HEK293T (cell line): ENCODE measurements at regions not wholly inside any gene's neighbourhood (a gene's known extent, or its start where the extent isn't known, plus 50 kb on each side); places are given as distances from the start of the nearest gene placed in this dataset.

Source experiments
- CTCF ChIA-PET: fragments of 350-600 bp; formaldehyde crosslinking; extraction: SDS; loops from one replicate; lab custom pipeline; 2021; ENCODE audit warnings: antibody characterized with exemption, inconsistent platforms; lab: Yijun Ruan, JAX
- POLR2A ChIA-PET: fragments of 350-600 bp; formaldehyde crosslinking; extraction: SDS; loops from one replicate; lab custom pipeline; 2020; ENCODE audit warnings: antibody characterized with exemption, inconsistent platforms; lab: Yijun Ruan, JAX
- DNase-seq: peaks from one replicate; pipeline ENCODE4 v3.0.0; 2012; ENCODE audit warnings: mixed read lengths; ENCODE audit errors: extremely low spot score
- ARNT ChIP-seq: fragments of 450-650 bp; IDR thresholded peaks from 2 replicates; pipeline ENCODE4 v1.6.1; 2017; ENCODE audit warnings: mild to moderate bottlenecking
- BHLHE40 ChIP-seq: fragments of 450-650 bp; IDR thresholded peaks from 2 replicates; pipeline ENCODE4 v1.6.1; 2016; ENCODE audit warnings: mild to moderate bottlenecking, moderate library complexity, borderline replicate concordance
- CTBP1 ChIP-seq: fragments of 450-650 bp; IDR thresholded peaks from 2 replicates; pipeline ENCODE4 v1.6.1; 2016; ENCODE audit warnings: borderline replicate concordance
- ELF4 ChIP-seq: fragments of 450-650 bp; IDR thresholded peaks from 2 replicates; pipeline ENCODE4 v1.6.1; 2017; ENCODE audit warnings: antibody characterized with exemption
- FOXA1 ChIP-seq: fragments of 450-650 bp; IDR thresholded peaks from 2 replicates; pipeline ENCODE4 v1.6.1; 2016; ENCODE audit warnings: mild to moderate bottlenecking
- FOXK2 ChIP-seq: fragments of 450-650 bp; IDR thresholded peaks from 2 replicates; pipeline ENCODE4 v1.6.1; 2016; ENCODE audit warnings: mild to moderate bottlenecking
- FOXM1 ChIP-seq: fragments of 450-650 bp; IDR thresholded peaks from 2 replicates; pipeline ENCODE4 v1.6.1; 2017; ENCODE audit warnings: mild to moderate bottlenecking, borderline replicate concordance
- HDGF ChIP-seq: fragments of 450-650 bp; IDR thresholded peaks from 2 replicates; pipeline ENCODE4 v1.6.1; 2017; ENCODE audit warnings: antibody characterized with exemption, borderline replicate concordance
- L3MBTL2 ChIP-seq: fragments of 450-650 bp; conservative IDR thresholded peaks from 2 replicates; pipeline ENCODE4 v1.6.1; 2016; ENCODE audit warnings: mild to moderate bottlenecking
- LEF1 ChIP-seq: fragments of 450-650 bp; IDR thresholded peaks from 2 replicates; pipeline ENCODE4 v1.6.1; 2017; ENCODE audit warnings: mild to moderate bottlenecking, borderline replicate concordance
- NFRKB ChIP-seq: fragments of 450-650 bp; IDR thresholded peaks from 2 replicates; pipeline ENCODE4 v1.6.1; 2016; ENCODE audit warnings: mild to moderate bottlenecking, moderate library complexity
- PKNOX1 ChIP-seq: fragments of 450-650 bp; IDR thresholded peaks from 2 replicates; pipeline ENCODE4 v1.6.1; 2016
- SP1 ChIP-seq: fragments of 450-650 bp; IDR thresholded peaks from 2 replicates; pipeline ENCODE4 v1.6.1; 2017
- SUZ12 ChIP-seq: fragments of 450-650 bp; IDR thresholded peaks from 2 replicates; pipeline ENCODE4 v1.6.1; 2016; ENCODE audit warnings: mild to moderate bottlenecking
- TARDBP ChIP-seq: fragments of 450-650 bp; IDR thresholded peaks from 2 replicates; pipeline ENCODE4 v1.6.1; 2016
- ZNF384 ChIP-seq: fragments of 450-650 bp; IDR thresholded peaks from 2 replicates; pipeline ENCODE4 v1.6.1; 2016

- TF ChIP-seq HDGF (no peak), L3MBTL2 (no peak)
- DNase-seq = no peak
- POLR2A ChIA-PET = no interaction called here
- CTCF ChIA-PET = no interaction called here
Measured at GRCh38 chr7:109021390-109021789, 451.7 kb downstream of the DNAJB9 start.

- ChIA-PET CTCF (no interaction called here), POLR2A (no interaction called here)
- DNase-seq = no peak
- TF ChIP-seq CTBP1 (no peak), FOXK2 (no peak), SP1 (no peak), LEF1 (no peak)
Measured at GRCh38 chr7:109029866-109030265, 460.2 kb downstream of the DNAJB9 start.

- DNase-seq = no peak
- ChIA-PET POLR2A (no interaction called here), CTCF (no interaction called here)
- TF ChIP-seq ELF4 (no peak), CTBP1 (no peak), FOXM1 (no peak), ARNT (no peak), PKNOX1 (no peak), FOXK2 (no peak), HDGF (no peak), SUZ12 (no peak), FOXA1 (no peak), NFRKB (no peak), ZNF384 (no peak)
Measured at GRCh38 chr7:109044691-109045090, 475.0 kb downstream of the DNAJB9 start.

DNA sequence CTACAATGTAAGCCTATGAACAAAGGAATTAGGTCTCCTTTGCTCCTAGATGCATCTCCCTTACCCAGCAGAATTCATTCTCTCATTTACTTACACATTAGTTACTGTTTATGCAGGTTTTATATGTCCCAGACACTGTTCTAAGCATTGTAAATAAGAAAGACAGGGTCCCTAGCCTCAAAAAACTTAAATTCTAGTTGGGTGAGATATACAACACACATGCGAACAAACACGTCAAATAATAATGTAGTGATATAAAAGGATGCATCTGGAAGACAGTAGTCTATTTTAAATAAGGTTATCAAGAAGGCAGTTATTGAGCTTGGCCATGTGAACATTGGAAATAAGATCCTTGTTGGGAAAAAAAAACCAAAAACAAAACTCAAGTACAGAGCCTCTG, 479.7 kb downstream of the DNAJB9 start:
- CTCF ChIA-PET = no interaction called here

DNA sequence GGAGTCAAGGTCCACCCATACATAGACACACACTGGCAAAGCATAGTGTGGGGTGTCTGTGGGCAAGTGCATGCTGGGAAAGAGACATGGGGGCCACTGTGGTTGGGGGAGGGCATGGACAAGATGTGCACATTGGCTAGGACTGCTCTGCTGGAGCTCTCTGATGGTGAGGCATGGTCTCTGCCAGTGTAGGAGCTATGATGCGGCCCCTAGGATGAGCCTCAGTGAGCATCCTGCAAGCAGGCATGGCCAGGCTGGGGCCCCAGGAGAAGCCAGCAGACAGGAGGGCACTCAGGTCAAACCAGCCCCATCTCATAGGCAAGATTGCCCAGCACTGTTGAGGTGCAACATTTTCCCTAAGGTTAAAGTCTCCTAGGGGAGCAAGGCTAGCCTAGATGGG, 489.4 kb downstream of the DNAJB9 start:
- POLR2A ChIA-PET = no interaction called here

More for the DNA sequence above, 479.7 kb downstream of the DNAJB9 start:
- no peak for DNase-seq
- POLR2A ChIA-PET = no interaction called here
- no peak for TF ChIP-seq FOXA1
- TF ChIP-seq ZNF384 = no peak
- TF ChIP-seq SUZ12 = no peak
- TF ChIP-seq HDGF = no peak
- no peak for TF ChIP-seq FOXK2
- TF ChIP-seq ARNT = no peak
- no peak for TF ChIP-seq FOXM1
- no peak for TF ChIP-seq BHLHE40
- no peak for TF ChIP-seq ELF4
- TF ChIP-seq NFRKB = no peak
- TF ChIP-seq LEF1 = no peak
- TF ChIP-seq PKNOX1 = no peak
- TF ChIP-seq CTBP1 = no peak
- TF ChIP-seq TARDBP = no peak
- TF ChIP-seq L3MBTL2 = no peak
- TF ChIP-seq SP1 = no peak

DNA sequence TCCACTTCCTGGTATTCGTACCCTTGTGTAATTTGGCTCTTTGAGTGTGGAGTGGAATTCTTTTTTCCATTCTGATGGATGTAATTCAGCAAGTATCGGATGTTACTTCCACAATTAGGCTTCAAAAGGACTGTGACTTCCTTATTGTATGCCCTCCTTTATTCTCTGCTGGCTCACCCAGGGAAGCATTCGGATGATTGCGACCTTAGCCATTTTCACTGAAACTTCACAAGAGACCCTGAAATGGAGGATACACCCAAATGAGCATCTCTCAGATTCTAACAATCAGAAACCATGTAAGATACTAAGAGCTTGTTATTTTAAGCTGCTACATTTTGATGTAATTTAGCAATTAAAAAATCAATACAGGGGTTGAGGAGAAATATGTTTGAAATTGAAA, 493.1 kb downstream of the DNAJB9 start:
- DNase-seq = no peak
- CTCF ChIA-PET = no interaction called here
- TF ChIP-seq PKNOX1 (no peak), L3MBTL2 (no peak), HDGF (no peak), CTBP1 (no peak), TARDBP (no peak), NFRKB (no peak), BHLHE40 (no peak), ARNT (no peak), SUZ12 (no peak), FOXM1 (no peak), FOXK2 (no peak), FOXA1 (no peak), ELF4 (no peak), ZNF384 (no peak), LEF1 (no peak), SP1 (no peak)
- POLR2A ChIA-PET = no interaction called here

More for the DNA sequence above, 489.4 kb downstream of the DNAJB9 start:
- TF ChIP-seq FOXA1 (no peak), NFRKB (no peak), SP1 (no peak)
- DNase-seq = no peak
- CTCF ChIA-PET = no interaction called here

- ChIA-PET CTCF (no interaction called here), POLR2A (no interaction called here)
- no peak for TF ChIP-seq PKNOX1
- TF ChIP-seq L3MBTL2 = no peak
- TF ChIP-seq SP1 = no peak
- no peak for TF ChIP-seq NFRKB
- no peak for TF ChIP-seq HDGF
- TF ChIP-seq ARNT = no peak
- no peak for TF ChIP-seq CTBP1
- TF ChIP-seq FOXM1 = no peak
- TF ChIP-seq ELF4 = no peak
- TF ChIP-seq FOXA1 = no peak
- no peak for TF ChIP-seq LEF1
- TF ChIP-seq TARDBP = no peak
- no peak for DNase-seq
Measured at GRCh38 chr7:109073543-109073942, 503.9 kb downstream of the DNAJB9 start.
